CD1c-positive myeloid dendritic cell (primary cell): ENCODE measurements at regions not wholly inside any gene's neighbourhood (a gene's known extent, or its start where the extent isn't known, plus 50 kb on each side); places are given as distances from the start of the nearest gene placed in this dataset.
"Not testable (repeated sequence)": the region's sequence is repeated elsewhere in the genome, so short reads cannot be mapped to it uniquely, and the experiment has no call there.

Experiments used
- DNase-seq: peaks from one replicate; pipeline ENCODE4 v3.0.0-alpha.2; 2016; ENCODE audit errors: extremely low spot score

- DNase-seq = no peak
Observed at GRCh38 chr3:21238661-21239060, 512.3 kb downstream of the ZNF385D start.

GRCh38 chr3:21237638-21238037, 513.4 kb downstream of the ZNF385D start:
- no peak for DNase-seq

- no peak for DNase-seq
Observed at GRCh38 chr3:21235491-21235890, 515.5 kb downstream of the ZNF385D start.

- DNase-seq = no peak
Observed at GRCh38 chr3:21234933-21235332, 516.1 kb downstream of the ZNF385D start.

DNA sequence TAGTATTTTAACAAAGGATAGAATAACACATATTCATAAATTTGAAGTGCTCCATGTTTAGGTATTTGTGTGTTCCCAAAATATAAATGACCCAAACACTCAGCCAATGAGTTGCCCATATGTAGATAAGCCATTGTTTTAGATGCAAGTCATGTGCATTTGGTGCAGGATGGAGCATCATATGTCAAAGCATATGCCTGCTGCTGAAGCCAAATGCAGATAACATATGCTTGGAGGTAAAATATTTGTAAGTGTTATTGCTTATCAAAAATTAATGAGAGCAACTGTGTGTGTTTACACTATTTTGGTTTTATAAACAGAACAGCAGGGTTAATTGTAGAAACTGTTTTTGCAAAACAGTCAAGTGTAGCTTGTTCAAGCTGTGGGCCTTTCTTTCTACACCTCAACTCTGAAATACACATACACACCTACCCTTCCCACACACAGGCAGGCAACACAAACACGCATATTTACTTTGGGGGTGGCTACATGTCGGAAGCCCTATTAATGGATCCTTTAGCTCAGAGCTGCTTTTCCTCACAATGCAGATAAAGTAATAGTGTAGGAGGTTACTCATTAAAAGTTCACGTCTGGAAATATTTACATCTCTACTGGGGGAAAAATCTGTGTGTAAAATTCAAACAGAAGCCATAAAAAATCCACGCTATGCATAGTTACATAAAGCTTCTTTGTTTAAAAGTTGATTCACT, 521.4 kb downstream of the ZNF385D start:
- DNase-seq = no peak

DNA sequence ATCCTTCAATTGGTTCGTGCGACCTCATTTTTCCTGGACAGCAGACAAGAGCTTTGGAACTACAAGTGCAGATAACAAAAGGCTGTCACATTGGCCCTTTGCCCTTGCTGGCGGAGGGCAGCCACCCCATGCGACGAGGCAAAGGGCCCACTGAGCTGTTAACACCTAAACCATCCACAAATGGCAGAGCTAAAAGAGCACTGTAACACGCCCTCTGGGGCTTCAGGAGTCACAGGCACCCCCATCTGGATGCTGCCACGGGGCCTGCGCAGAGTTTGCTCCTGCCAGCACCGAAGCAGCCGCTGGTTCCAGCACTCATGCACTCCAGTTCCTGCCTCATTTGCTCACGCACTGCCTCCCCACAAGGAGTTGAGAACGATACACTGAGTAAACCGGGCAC, 524.9 kb downstream of the ZNF385D start:
- no peak for DNase-seq

- DNase-seq = no peak
Observed at GRCh38 chr3:21220944-21221343, 530.1 kb downstream of the ZNF385D start.

DNA sequence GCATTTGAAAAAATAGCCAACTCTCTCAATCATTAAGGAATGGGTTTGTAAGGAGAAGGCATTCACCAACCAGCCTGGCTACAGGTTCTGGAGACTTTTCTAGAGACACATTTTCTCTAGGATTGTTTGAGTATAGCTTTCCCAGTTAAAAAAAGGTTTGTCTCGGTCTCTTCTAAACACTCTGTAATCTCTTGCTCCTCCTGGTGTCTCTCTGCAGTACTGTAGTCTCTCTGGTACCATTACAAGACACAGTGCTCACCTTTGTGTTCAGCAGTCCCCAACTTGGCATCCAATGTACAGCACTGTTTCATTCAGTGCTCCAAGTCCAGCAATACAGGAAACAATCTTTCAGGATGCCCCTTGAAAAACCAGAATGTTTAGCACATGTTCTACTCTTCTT, 534.4 kb downstream of the ZNF385D start:
- DNase-seq = no peak

DNA sequence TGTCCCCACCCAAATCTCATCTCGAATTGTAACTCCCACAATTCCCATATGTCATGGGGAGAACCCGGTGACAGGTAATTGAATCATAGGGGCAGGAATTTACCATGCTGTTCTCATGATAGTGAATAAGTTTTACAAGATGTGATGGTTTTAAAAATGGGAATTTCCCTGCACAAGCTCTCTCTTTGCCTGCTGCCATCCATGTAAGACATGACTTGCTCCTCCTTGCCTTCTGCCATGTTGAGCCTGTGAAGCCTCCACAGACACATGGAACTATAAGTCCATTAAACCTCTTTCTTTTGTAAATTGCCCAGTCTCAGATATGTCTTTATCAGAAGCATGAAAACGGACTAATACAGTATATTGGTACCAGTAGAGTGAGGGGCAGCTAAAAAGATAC, 546.9 kb downstream of the ZNF385D start:
- DNase-seq = not testable (repeated sequence)

DNA sequence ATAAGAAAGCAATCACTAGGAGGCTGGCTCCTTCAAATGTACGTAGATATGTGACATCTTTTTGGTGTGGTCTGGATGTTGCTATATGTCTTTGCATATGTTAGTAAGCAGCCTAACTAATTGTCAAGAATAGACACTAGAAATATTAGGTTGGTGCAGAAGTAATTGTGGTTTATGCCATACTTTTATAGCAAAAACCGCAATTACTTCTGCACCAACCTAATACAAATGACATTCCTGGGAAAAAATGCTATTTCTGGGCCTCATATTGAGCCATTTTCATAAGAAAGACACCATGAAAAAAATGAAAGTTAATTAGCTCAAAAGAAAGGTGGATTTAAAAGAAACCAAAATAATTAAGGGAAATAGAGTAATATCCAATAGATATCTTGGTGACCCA, 555.8 kb downstream of the ZNF385D start:
- no peak for DNase-seq

DNA sequence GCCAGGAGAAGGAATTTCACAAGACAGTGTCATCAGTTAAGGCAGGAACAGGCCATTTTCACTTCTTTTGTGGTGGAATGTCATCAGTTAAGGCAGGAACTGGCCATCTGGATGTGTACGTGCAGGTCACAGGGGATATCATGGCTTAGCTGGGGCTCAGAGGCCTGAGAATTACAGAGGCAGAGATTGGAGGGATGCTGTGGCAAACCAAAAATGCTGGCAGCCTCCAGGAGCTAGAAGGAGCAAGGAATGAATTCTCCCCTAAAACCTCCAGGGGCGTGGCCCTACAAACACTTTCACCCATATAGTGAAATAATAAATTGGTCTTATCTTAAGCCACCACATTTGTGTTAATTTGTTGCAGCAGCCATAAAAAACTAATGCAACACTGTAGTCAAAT, 557.0 kb downstream of the ZNF385D start:
- DNase-seq = not testable (repeated sequence)

DNA sequence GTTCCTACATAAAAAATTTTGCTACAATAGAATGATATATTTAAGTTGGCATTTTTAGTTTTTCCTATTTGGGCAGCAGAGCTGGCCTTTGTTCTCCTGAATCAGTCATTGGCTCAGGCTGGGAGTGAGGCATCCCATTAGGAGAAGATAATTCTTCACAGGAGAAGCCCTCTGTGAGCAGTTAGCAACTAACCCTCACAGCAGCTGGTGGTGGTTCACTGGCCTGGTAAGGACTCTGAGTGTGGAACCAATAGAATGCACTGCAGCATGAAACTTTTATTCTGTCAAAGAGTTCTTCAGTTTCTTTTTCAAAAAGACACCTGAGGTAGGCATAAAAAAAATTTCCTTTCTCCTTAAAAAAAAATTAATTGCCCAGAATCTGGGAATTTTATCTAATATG, 562.6 kb downstream of the ZNF385D start:
- DNase-seq = no peak

DNA sequence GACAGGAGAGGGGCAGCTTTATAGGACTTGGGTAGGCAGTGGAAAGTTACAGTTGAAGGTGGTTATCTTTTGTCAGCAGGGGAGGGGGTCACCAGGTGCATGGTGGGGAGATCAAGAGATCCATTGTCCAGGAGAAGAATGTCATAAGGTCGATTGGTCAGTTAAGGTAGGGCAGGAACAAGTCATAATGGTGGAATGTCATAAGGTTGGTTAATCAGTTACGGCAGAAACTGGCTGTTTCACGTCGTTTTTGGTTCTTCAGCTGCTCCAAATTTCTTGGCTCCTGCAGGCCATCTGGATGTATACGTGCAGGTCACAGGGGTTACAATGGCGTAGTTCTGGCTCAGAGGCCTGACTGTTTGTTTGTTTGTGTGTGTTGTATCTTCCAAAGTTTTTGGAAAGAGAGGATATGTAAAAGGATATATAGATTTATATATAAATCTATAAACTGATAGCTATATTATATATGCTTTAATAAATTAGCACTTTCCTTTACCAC, 565.1 kb downstream of the ZNF385D start:
- DNase-seq = no peak

GRCh38 chr3:21174461-21174860, 576.5 kb downstream of the ZNF385D start:
- no peak for DNase-seq

DNA sequence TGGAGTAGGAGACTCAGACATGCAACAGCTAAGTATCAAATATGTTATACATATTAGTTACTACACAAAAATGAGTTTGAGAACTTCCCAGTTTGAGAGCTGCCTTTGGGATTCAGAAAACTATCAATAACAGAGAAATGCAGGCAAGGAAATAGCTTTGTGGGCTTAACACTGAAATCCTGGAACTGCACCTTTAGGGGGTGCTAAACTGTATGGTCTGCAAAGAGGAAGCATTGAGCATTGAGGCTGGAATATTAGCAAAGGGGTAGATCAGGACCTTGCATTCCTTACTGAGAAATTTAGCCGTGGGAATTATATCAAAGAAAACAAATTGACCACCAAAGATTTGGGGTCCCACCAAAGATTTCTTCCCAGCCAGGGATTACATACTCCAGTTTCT, 580.0 kb downstream of the ZNF385D start:
- DNase-seq = no peak

- no peak for DNase-seq
Observed at GRCh38 chr3:21169948-21170347, 581.1 kb downstream of the ZNF385D start.

DNA sequence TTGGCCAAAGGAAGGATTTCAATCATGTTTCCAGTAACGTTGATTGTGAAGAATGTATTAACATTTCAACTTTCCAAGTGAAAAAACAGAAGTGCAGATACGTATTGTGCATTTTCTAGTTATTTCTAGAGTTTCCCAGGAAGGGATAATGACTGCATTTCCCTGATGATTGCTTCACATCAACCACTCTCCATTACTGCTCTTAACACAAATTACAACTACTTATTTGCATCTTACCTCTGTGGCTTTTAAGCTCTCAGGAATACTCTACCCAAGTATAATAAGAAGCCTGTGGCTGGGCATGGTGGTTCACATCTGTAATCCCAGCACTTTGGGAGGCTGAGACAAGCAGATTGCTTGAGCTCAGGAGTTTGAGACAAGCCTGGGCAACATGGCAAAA, 582.5 kb downstream of the ZNF385D start:
- no peak for DNase-seq

DNA sequence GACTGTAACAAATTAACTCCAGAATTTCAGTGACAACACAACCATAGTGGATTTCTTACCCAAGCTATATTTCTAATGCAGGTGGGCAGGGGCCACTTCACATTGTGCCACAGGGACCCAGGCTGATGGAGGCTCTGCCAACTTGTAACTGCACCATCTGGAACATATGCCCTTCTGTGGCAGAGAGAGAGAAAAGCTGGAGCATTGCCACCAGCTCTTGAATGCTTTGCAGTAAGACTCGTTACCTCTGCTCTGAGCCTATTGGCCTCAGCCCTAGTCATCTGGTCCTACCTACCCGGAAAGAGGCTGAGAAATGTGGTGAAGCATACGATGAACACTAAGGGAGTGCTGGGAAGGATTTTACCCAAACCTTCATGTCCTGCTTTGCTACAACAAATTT, 587.1 kb downstream of the ZNF385D start:
- no peak for DNase-seq

- DNase-seq = no peak
Observed at GRCh38 chr3:21159543-21159906, 591.5 kb downstream of the ZNF385D start.

- no peak for DNase-seq
Observed at GRCh38 chr3:21158861-21159542, 592.0 kb downstream of the ZNF385D start.

DNA sequence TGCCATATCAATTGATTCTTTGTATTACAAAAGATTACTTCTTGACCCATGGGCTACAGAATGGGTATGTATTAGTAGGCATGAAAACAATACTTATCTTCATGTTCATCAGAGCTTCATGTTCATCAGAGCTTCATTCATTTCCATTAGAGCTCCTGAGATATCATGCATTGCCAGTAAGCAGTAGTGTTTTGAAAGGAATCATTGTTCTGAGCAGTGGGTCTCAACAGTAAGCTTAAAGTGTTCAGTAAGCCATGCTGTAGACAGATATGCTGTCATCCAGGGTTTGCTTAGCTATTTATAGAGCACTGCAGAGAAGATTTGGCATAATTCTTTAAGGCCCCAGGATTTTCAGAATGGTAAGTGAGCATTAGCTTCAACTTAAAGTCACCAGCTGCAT, 596.1 kb downstream of the ZNF385D start:
- DNase-seq = no peak

DNA sequence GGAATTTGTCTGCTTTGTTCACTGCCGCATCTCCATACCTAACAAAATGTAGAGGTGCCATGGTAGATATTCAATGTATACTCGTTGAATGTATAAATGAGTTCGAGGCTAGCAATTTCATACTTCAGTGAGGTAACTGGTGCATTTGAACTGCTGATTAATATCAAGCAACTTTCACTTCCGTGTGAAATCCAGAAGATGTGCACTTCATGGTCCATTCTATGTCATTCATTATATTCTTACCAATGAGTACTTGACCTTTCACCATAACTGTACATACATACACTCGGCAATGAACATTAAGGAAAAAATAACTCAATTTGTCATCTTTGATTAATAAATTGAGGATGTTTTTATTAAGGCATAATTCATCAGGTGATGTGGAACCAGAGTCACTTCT, 598.5 kb downstream of the ZNF385D start:
- DNase-seq = no peak

GRCh38 chr3:21142949-21143348, 608.1 kb downstream of the ZNF385D start:
- DNase-seq = no peak

DNA sequence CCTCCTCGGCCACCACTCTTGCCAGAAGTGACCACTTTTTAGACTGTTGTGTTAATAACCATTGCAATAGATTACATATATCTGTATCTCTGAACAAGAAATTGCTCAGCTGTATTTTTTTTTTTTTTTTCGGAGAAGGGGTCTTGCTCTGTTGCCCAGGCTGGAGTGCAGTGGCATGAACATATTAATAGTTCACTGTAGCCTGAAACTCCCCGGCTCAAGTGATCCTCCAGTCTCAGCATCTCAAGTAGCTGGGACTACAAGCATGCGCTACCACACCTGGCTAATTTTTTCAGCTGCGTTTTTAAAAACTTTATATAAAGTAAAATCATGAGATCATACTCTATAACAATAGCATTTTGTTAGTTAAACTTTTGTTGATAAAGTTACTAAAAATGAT, 609.0 kb downstream of the ZNF385D start:
- no peak for DNase-seq
